OCI-LY1 (cell line): ENCODE measurements at regions not wholly inside any gene's neighbourhood (a gene's known extent, or its start where the extent isn't known, plus 50 kb on each side); places are given as distances from the start of the nearest gene placed in this dataset.

Source experiments
- EZH2 ChIP-seq: fragments of 200-600 bp; sonication (generic), shearing (Covaris generic); IDR thresholded peaks from 2 replicates; pipeline ENCODE4 v1.8.0; 2017; ENCODE audit warnings: borderline replicate concordance, mixed run types, mild to moderate bottlenecking, antibody characterized with exemption, low read length, moderate library complexity, mixed read lengths
- TF ChIP-seq, protein P1 (sequence below): fragments of 200-600 bp; sonication (generic), shearing (Covaris generic); IDR thresholded peaks from 2 replicates; pipeline ENCODE4 v1.5.1; 2017; ENCODE audit warnings: mild to moderate bottlenecking, antibody characterized with exemption, low read length, moderate library complexity, mixed read lengths

DNA sequence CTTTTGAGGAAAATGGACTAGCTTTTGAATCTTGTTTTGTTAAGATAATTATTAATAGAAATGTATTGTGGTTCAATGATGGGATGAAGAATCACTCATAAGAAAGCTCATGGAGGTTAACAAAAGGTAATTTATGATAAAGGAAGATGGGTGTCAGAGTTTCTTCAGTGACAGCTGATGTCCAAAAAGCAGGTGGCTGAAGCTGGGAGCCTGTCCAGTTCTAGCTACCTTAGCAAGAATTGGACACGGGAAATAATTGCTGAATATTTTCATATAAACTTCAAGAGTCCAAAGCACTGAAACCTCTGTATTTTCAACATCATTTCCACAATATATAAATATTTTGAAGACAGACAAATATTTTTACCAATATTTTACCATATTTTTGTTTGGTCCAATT, 1505.8 kb upstream of the SLC39A10 start:
- TF ChIP-seq, protein P1, sequence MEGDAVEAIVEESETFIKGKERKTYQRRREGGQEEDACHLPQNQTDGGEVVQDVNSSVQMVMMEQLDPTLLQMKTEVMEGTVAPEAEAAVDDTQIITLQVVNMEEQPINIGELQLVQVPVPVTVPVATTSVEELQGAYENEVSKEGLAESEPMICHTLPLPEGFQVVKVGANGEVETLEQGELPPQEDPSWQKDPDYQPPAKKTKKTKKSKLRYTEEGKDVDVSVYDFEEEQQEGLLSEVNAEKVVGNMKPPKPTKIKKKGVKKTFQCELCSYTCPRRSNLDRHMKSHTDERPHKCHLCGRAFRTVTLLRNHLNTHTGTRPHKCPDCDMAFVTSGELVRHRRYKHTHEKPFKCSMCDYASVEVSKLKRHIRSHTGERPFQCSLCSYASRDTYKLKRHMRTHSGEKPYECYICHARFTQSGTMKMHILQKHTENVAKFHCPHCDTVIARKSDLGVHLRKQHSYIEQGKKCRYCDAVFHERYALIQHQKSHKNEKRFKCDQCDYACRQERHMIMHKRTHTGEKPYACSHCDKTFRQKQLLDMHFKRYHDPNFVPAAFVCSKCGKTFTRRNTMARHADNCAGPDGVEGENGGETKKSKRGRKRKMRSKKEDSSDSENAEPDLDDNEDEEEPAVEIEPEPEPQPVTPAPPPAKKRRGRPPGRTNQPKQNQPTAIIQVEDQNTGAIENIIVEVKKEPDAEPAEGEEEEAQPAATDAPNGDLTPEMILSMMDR: no peak
- TF ChIP-seq EZH2: no peak
